ENCODE measurements at regions not wholly inside any gene's neighbourhood (a gene's known extent, or its start where the extent isn't known, plus 50 kb on each side); places are given as distances from the start of the nearest gene placed in this dataset.

GRCh38 chr6:134519465-134519864, 201.6 kb upstream of the SGK1 start:
- DNase-seq, result no peak

- DNase-seq, result no peak
Observed at GRCh38 chr6:134517868-134518267, 200.0 kb upstream of the SGK1 start.

GRCh38 chr6:134517145-134517658, 199.3 kb upstream of the SGK1 start:
- DNase-seq, result no peak

DNA sequence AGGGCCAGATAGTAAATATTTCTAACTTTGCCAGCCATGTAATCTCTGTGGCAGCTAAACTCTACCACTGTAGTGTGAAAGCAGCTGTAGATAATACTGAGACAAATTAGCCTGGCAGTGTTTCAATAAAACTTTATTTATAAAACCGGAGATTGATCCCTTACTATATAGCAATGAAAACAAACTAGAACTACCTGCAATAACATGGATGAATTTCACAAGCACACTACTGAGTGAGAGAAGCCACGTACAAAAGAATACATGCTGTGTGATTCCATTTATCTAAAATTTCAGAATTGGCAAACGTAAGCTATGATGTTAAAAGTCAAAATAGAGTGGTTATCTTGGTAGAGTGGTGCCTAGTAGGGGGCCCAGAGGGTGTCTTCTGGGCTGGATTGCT, 198.7 kb upstream of the SGK1 start:
- DNase-seq, result no peak

- DNase-seq, result no peak
Observed at GRCh38 chr6:134515986-134516385, 198.1 kb upstream of the SGK1 start.

- DNase-seq, result no peak
Observed at GRCh38 chr6:134512981-134513391, 195.1 kb upstream of the SGK1 start.

DNA sequence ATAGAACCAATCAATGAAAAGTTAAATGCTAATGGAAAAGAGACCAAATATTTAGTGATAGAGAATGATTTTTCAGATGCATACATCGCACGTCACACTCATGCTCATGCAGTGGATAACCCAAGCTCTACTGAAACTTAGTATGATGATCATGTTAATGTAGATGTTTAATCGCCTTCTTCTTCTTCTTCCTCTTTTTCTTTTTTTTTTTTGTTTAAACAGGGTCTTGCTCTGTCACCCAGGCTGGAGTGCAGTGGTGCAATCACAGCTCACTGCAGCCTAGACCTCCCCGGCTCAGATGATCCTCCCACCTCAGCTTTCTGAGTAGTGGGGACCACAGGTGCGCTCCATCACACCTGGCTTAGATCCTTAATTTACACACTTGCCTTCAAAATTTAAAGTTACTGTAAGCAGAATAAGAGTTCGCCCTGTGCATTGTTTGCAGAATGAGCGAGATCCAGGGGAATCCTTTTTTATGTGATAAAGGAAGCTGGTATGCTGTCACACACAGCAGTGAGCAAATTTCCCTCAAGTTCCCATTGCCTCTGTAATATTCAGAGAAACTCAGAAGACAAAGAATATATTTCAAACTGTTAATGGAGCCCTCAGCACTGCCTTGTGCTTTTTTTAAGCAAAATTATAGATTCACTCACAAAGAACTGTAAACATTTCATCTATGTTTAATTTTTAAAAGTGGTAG, 194.2 kb upstream of the SGK1 start:
- DNase-seq, result no peak

GRCh38 chr6:134510920-134511319, 193.0 kb upstream of the SGK1 start:
- DNase-seq, result no peak

DNA sequence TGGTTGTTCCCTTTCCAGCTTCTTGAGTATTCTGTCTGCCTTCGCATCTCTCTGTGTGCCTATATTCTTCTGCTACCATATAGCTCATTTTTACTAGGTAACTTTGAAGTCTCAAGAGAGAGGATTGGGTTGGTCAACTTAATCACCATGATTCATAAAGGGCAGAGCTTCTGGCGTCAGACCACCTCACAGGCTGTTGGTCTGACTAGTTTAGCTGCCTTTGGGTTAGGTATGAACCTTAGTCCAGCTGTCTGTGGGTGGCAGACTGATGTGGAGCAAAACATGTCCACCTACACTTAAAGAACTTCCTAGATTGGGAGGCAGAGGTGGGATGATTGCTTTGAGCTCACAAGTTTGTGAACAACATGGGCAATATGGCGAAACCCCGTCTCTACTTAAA, 192.2 kb upstream of the SGK1 start:
- DNase-seq, result no peak

DNA sequence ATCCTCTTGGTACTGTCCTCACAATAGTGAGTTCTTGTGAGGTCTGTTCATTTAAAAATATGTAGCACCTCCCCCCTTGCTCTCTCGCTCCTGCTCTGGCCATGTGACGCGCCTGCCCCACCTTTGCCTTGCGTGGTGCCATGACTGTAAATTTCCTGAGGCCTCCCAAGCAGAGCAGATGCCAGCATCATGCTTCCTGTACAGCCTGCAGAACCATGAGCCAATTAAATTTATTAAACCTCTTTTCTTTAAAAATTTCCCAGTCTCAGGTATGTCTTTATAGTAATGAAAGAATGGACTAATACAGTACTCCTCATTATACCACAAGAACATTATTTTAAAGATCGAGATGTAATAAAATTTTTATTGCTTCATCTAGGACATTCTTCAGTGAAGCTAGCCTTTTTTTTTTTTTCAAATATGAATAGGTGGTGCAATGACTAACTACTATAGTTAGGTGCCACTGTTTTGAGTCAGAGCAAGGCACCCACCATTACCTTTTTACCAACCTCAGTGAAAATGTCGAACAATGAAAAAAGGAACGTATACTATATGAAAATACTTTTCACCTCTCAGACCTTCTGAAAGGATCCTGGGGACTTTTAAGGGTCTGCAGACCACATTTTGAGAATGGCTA, 191.1 kb upstream of the SGK1 start:
- DNase-seq, result no peak

GRCh38 chr6:134506162-134506561, 188.2 kb upstream of the SGK1 start:
- no peak for DNase-seq

GRCh38 chr6:134503585-134504281, 185.8 kb upstream of the SGK1 start:
- no peak for DNase-seq

- no peak for DNase-seq
Observed at GRCh38 chr6:134502614-134503549, 185.0 kb upstream of the SGK1 start.

DNA sequence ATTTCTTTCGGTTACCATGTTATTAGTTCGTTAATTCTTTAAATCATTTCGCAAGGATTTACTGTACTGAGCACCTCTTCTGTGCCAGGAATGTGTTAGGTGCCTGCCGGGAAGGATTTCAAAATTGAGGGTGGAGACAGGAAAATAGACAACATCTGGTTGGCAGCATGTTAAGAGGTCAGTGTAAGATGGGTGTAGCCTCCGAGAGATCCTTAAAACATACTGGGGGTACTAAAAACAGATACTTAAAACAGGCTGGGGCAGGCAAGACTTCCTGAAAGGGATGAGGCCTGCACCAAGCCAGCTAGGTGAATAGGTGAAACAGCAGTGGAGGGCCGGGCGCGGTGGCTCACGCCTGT, 178.0 kb upstream of the SGK1 start:
- DNase-seq, result no peak

- DNase-seq, result no peak
Observed at GRCh38 chr6:134495203-134495889, 177.4 kb upstream of the SGK1 start.

- DNase-seq, result no peak
Observed at GRCh38 chr6:134493789-134494188, 175.9 kb upstream of the SGK1 start.

- DNase-seq, result no peak
Observed at GRCh38 chr6:134491477-134491876, 173.6 kb upstream of the SGK1 start.

- DNase-seq, result no peak
Observed at GRCh38 chr6:134482593-134483270, 164.8 kb upstream of the SGK1 start.

- no peak for DNase-seq
Observed at GRCh38 chr6:134481966-134482365, 164.1 kb upstream of the SGK1 start.

GRCh38 chr6:134480593-134480992, 162.7 kb upstream of the SGK1 start:
- DNase-seq, result no peak

DNA sequence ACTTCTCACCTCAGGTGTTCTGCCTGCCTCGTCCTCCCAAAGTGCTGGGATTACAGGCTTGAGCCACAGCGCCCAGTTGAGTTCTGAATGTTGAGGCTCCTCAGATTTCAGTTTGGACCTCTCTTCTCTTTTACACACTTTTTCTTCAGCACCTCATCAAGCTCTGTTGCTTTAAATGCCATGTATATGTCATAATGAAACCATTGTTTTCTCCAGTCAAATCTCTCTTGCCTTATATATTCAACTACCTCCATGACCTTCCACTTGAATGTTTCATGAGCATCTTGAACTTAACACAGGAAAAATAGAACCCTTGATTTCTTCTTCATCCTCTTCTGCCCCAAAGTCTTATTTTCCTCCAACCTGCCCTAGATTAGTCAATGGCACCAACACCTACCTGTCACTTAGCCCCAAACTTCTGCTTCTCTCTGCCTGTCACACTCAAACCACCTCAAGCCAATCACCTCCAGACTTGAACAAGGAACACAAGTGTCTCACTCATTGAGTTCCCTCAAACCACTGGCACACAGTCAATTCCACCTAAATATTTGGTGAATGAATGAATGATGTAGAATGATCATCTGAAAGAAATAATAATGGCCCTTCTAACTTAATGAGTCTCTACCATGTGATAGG, 161.0 kb upstream of the SGK1 start:
- no peak for DNase-seq
